ENCODE measurements at regions not wholly inside any gene's neighbourhood (a gene's known extent, or its start where the extent isn't known, plus 50 kb on each side); places are given as distances from the start of the nearest gene placed in this dataset.
"Not testable (repeated sequence)": the region's sequence is repeated elsewhere in the genome, so short reads cannot be mapped to it uniquely, and the experiment has no call there.

DNA sequence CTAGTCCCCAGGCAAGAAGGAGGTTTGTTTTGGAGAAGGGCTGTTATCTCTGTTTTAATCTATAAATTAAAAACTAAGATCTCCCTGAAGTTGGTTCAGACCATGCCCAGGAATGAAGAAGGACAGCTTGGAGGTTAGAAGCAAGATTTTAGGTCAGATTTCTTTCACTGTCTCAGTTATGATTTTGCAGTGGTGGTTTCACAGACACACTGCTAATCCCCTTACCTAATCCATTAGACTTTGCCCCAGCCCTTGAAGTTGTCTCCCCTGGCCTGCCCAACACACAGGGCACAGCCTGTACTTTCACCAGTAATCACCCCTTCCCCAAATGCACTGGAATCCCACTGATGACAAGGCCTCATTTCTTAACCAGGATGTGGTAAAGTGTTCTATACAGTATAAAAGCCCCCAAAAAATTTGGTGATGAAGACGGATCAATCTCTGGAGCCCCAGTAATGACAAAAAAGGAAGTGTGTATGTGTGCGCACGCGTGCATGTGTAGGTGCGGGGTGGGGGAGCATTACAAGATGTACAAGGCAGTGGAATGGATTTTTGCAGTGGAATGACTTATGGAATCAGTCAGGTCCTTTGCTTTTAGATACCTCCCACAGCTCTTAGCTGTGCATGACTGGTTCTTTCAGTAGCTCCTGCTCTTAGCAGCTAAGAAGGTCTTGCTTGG, 73.1 kb upstream of the TERB2 start:
- no peaks in the 10 kb centered on the region for H3F3A ChIP-seq (ENCODE audit: low read depth)
- H3K27me3 Mint-ChIP-seq (ENCODE audit: insufficient read depth, low read depth) = no peaks in the 10 kb centered on the region
- H3K4me2 ChIP-seq = no peak overlapping the region
- H3K27ac ChIP-seq = no peak overlapping the region
- H3K4me3 ChIP-seq = no peak overlapping the region
- no peaks in the 10 kb centered on the region for H3K36me3 Mint-ChIP-seq
- no peaks in the 10 kb centered on the region for H3K4me1 ChIP-seq
- no peak overlapping the region for H3K9ac ChIP-seq
- H3K4me3 Mint-ChIP-seq = no peak overlapping the region
- H3K36me3 ChIP-seq = no peaks in the 10 kb centered on the region
- no peaks in the 10 kb centered on the region for H3K27me3 ChIP-seq
- H3K4me1 Mint-ChIP-seq = peaks cover 6% of the 10 kb centered on the region
- H3K27ac Mint-ChIP-seq = no peak overlapping the region
- H3K79me2 ChIP-seq (ENCODE audit: low read depth) = no peaks in the 10 kb centered on the region
- no peak overlapping the region for H2AFZ ChIP-seq (replicated peaks)
- TF ChIP-seq, protein P1, sequence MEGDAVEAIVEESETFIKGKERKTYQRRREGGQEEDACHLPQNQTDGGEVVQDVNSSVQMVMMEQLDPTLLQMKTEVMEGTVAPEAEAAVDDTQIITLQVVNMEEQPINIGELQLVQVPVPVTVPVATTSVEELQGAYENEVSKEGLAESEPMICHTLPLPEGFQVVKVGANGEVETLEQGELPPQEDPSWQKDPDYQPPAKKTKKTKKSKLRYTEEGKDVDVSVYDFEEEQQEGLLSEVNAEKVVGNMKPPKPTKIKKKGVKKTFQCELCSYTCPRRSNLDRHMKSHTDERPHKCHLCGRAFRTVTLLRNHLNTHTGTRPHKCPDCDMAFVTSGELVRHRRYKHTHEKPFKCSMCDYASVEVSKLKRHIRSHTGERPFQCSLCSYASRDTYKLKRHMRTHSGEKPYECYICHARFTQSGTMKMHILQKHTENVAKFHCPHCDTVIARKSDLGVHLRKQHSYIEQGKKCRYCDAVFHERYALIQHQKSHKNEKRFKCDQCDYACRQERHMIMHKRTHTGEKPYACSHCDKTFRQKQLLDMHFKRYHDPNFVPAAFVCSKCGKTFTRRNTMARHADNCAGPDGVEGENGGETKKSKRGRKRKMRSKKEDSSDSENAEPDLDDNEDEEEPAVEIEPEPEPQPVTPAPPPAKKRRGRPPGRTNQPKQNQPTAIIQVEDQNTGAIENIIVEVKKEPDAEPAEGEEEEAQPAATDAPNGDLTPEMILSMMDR (IDR thresholded peaks at IDR 0.05) = no peak
- TF ChIP-seq EZH2 (IDR thresholded peaks at IDR 0.05) (no peak), EZH2phosphoT487 (IDR thresholded peaks at IDR 0.05) (no peak)
- peaks cover 12% of the 10 kb centered on the region for H3K9me3 Mint-ChIP-seq
- peaks cover 11% of the 10 kb centered on the region for H3K9me3 ChIP-seq (ENCODE audit: low read depth)
- no peaks in the 10 kb centered on the region for H4K20me1 ChIP-seq (ENCODE audit: low read depth)
- no peak for DNase-seq (ENCODE audit: low spot score)

DNA sequence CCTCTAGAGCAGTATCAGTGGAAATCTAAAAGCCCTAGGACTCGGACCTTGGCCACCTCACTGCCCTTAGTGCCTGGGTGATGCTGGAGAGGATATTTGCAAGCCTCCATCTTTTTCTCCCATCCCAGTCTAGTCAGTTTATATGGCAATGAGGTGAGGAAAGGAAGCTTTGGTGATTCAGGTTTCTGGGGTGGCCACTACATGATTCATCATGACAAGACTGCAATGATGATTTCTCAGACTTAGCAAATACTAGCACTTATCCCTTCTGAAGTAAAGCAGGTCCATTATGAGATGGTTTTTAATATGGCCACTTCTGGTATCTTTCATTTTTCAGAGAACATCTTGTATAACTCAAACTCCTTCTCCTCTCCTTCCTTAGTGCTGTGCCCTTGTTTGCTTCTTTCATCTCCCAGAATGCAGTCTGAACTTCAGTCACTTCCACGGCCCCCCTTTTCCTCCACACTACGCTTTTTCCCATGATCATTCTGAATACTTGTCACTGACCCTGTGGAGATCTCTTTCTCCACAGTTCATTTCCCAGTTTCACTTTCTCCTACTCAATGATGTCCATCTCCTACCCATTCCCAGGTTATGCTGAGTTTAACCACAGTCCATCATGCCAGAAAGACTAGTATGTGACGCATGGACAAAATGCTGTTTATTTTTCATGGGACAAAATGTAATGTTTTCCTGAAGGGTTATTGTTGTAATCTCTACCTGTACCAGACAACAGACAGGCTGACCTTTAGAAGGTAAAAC, 57.4 kb upstream of the TERB2 start:
- not testable (repeated sequence) for H3K4me1 Mint-ChIP-seq; H3K27me3 ChIP-seq; H2AFZ ChIP-seq (replicated peaks); H3F3A ChIP-seq (ENCODE audit: low read depth); H3K36me3 ChIP-seq; H3K4me2 ChIP-seq; H3K79me2 ChIP-seq (ENCODE audit: low read depth); H3K4me3 ChIP-seq; H3K9ac ChIP-seq; H3K27me3 Mint-ChIP-seq (ENCODE audit: insufficient read depth, low read depth); H4K20me1 ChIP-seq (ENCODE audit: low read depth); H3K4me1 ChIP-seq; H3K9me3 Mint-ChIP-seq; H3K27ac ChIP-seq; H3K4me3 Mint-ChIP-seq; H3K36me3 Mint-ChIP-seq; DNase-seq (ENCODE audit: low spot score); H3K9me3 ChIP-seq (ENCODE audit: low read depth); H3K27ac Mint-ChIP-seq

DNA sequence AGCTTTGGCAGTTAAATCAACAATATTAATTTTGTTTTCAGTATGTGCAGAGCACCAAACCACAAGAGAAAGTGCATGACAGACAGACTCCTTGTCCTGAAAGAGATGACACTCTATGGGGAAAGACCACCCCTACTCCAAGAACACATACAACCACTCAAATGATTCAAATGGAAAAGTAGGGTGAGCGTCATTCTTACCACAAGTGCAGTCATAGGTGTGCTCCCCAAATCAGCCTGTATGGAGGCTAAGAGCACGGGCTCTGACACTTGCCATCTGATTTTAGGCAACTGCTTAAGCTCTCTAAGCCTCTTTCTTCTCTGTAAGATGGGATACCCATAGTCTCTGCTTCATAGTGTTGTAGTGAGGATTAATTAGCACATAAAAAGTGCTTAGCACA, 56.7 kb upstream of the TERB2 start:
- H3K9me3 Mint-ChIP-seq; H3K27me3 Mint-ChIP-seq (ENCODE audit: insufficient read depth, low read depth); H3K79me2 ChIP-seq (ENCODE audit: low read depth); H3K9me3 ChIP-seq (ENCODE audit: low read depth); H3K27ac Mint-ChIP-seq; H3K4me3 ChIP-seq; H3F3A ChIP-seq (ENCODE audit: low read depth); H3K4me1 ChIP-seq; H3K9ac ChIP-seq; H2AFZ ChIP-seq (replicated peaks); H3K4me3 Mint-ChIP-seq; H3K36me3 Mint-ChIP-seq; H3K36me3 ChIP-seq; H3K27ac ChIP-seq; DNase-seq (ENCODE audit: low spot score); H4K20me1 ChIP-seq (ENCODE audit: low read depth); H3K27me3 ChIP-seq; H3K4me1 Mint-ChIP-seq; H3K4me2 ChIP-seq: not testable (repeated sequence)

DNA sequence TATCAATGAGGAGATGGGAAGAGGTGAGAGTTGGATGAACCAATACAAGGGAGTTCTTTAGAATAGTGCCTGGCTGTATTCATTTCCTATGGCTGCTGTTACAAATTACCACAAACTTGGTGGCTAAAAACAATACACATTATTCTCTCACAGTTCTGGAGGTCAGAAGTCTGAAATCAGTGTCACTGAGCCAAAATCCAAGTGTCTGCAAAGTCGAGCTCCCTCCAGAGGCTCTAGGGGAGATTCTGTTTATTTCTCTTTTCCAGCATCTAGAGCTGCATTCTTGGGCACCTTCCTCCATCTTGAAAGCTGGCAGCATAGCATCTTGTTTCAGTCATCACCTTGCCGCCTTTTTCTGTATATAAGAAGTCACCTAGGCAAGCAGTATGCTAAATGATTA, 55.7 kb upstream of the TERB2 start:
- H3K79me2 ChIP-seq (ENCODE audit: low read depth); H4K20me1 ChIP-seq (ENCODE audit: low read depth); H3K9me3 Mint-ChIP-seq; H3K27me3 Mint-ChIP-seq (ENCODE audit: insufficient read depth, low read depth); H3K9me3 ChIP-seq (ENCODE audit: low read depth); H3K9ac ChIP-seq; H3K27ac ChIP-seq; H3K4me1 Mint-ChIP-seq; DNase-seq (ENCODE audit: low spot score); H3K27ac Mint-ChIP-seq; H3K4me1 ChIP-seq; H3K36me3 Mint-ChIP-seq; H3K27me3 ChIP-seq; H3K4me3 Mint-ChIP-seq; H3F3A ChIP-seq (ENCODE audit: low read depth); H2AFZ ChIP-seq (replicated peaks); H3K4me2 ChIP-seq; H3K4me3 ChIP-seq; H3K36me3 ChIP-seq: not testable (repeated sequence)

DNA sequence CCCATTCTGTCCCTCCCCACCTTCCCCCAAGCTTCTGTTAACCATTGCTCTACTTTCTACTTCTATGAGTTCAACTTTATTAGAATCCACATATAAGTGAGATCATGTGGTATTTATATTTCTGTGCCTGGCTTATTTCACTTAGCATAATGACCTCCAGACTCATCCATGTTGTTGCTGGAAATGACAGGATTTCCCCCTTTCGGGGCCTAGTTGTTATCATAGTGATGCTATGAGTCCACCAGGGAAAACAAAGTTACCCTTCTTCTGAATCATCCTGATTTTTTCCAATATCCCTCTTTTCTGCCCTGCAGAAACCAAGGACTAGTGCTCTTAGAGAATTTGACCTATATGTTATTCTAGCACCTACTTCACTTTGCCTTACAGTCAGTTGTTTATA, 53.2 kb upstream of the TERB2 start:
- H2AFZ ChIP-seq (replicated peaks); H3K27ac Mint-ChIP-seq; H3K4me3 ChIP-seq; H3K27me3 ChIP-seq; H3K27me3 Mint-ChIP-seq (ENCODE audit: insufficient read depth, low read depth); H3K4me3 Mint-ChIP-seq; H3K4me2 ChIP-seq; H3K4me1 ChIP-seq; DNase-seq (ENCODE audit: low spot score); H3K27ac ChIP-seq; H3K79me2 ChIP-seq (ENCODE audit: low read depth); H3K9me3 Mint-ChIP-seq; H3K9me3 ChIP-seq (ENCODE audit: low read depth); H3K4me1 Mint-ChIP-seq; H3F3A ChIP-seq (ENCODE audit: low read depth); H4K20me1 ChIP-seq (ENCODE audit: low read depth); H3K9ac ChIP-seq; H3K36me3 ChIP-seq; H3K36me3 Mint-ChIP-seq: not testable (repeated sequence)

DNA sequence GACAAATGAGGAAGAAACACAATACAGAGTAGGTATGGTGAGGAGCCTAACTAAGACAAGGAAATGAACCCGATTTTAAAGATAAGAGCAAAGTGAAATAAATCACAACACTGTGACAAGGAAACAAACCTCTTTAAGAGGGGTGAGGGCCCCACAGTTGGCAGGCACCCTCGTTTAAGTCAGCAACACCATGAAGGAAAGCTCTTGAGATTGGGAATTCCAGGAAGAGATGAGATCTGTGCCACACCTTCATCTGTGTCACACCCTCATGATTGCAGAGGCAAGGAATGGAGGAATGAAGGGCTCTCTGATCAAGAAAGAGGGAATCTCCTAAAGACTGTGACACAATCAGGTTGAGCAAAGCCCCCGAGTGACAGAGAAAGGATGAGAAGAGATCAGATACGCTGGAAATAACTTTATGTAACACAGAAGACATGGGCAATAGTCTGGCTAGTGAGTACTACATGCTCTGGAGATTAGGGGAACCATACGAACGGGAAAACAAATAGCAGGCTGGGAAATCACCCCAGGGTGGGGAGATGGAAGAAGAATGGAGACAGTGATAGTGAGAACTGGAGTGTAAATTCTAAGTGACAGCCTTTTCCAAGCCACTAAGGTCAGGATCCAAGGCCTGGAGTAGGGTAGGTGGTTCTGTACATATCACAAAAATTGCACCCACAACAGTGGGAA, 51.7 kb upstream of the TERB2 start:
- not testable (repeated sequence) for H3K4me1 Mint-ChIP-seq; H3K9me3 ChIP-seq (ENCODE audit: low read depth); H3K4me3 Mint-ChIP-seq; H3K4me1 ChIP-seq; H3K27me3 ChIP-seq; H3K9ac ChIP-seq; H3K27ac Mint-ChIP-seq; H3K4me3 ChIP-seq; H3K27ac ChIP-seq; H4K20me1 ChIP-seq (ENCODE audit: low read depth); H3K79me2 ChIP-seq (ENCODE audit: low read depth); DNase-seq (ENCODE audit: low spot score); H3K36me3 Mint-ChIP-seq; H3K9me3 Mint-ChIP-seq; H3F3A ChIP-seq (ENCODE audit: low read depth); H3K27me3 Mint-ChIP-seq (ENCODE audit: insufficient read depth, low read depth); H3K4me2 ChIP-seq; H3K36me3 ChIP-seq
- peak overlapping the region; percentile 68 for H2AFZ ChIP-seq (replicated peaks)
